ENCODE measurements at regions not wholly inside any gene's neighbourhood (a gene's known extent, or its start where the extent isn't known, plus 50 kb on each side); places are given as distances from the start of the nearest gene placed in this dataset.

GRCh38 chr11:33634291-33634834 is 66.3 kb downstream of the C11orf91 start:
- TF ChIP-seq EZH2 (IDR thresholded peaks at IDR 0.05; ENCODE audit: borderline replicate concordance, low read length), result no peak
- no peak for TF ChIP-seq CTCF (conservative IDR thresholded peaks at IDR 0.05 in 1 of 2, IDR thresholded peaks at IDR 0.05 in 1 of 2; ENCODE audit: extremely low read depth in 1 of 2, insufficient read depth in 1 of 2, low read depth in 1 of 2, low read length in 2 of 2)

All from mammary epithelial cell (primary cell).